Common myeloid progenitor, CD34-positive (primary cell): ENCODE measurements at regions not wholly inside any gene's neighbourhood (a gene's known extent, or its start where the extent isn't known, plus 50 kb on each side); places are given as distances from the start of the nearest gene placed in this dataset.
A peak's percentile ranks its signal among the peaks of the same experiment; 100 is the strongest.

Source experiments
- CTCF ChIA-PET: fragments of 350-600 bp; sonication (Branson Sonifier 250); formaldehyde crosslinking; loops from one replicate; lab custom pipeline; 2021; ENCODE audit warnings: antibody characterized with exemption; lab: Charles Lee
- POLR2A ChIA-PET: fragments of 350-600 bp; sonication (Branson Sonifier 250); formaldehyde crosslinking; loops from one replicate; lab custom pipeline; 2021; ENCODE audit warnings: antibody characterized with exemption; lab: Charles Lee
- DNase-seq, 3 donors: peaks; one replicate each; pipeline versions ENCODE4 v3.0.0 to v3.0.0-alpha.2; 2013
- H3K27ac ChIP-seq, 2 experiments: 1 replicate in 1 of 2; 2 replicates in 1 of 2; pipeline ENCODE4 v1.7.0; 2013; ENCODE audit warnings: inconsistent platforms in 2 of 2, low read length in 2 of 2, mild to moderate bottlenecking in 2 of 2, low read depth in 1 of 2, moderate library complexity in 1 of 2; ENCODE audit not compliant: severe bottlenecking in 2 of 2, insufficient read depth in 1 of 2, poor library complexity in 1 of 2
- H3K27me3 ChIP-seq, 5 experiments: replicated peaks in 2 of 5; 1 replicate in 3 of 5; 2 replicates in 2 of 5; pipeline versions ENCODE4 v1.6.1 to v1.7.0; 2013; ENCODE audit warnings: low read length in 4 of 5, mild to moderate bottlenecking in 2 of 5, moderate library complexity in 2 of 5, inconsistent platforms in 1 of 5; ENCODE audit not compliant: insufficient read depth in 5 of 5, control insufficient read depth in 4 of 5
- H3K36me3 ChIP-seq, 4 experiments: 1 replicate in 2 of 4; 2 replicates in 2 of 4; pipeline versions ENCODE4 v1.6.1 to v1.7.0; 2013; ENCODE audit warnings: low read length in 3 of 4, control low read depth in 1 of 4, mild to moderate bottlenecking in 1 of 4; ENCODE audit not compliant: control insufficient read depth in 4 of 4, insufficient read depth in 4 of 4
- H3K4me1 ChIP-seq, 4 experiments: 1 replicate in 3 of 4; 2 replicates in 1 of 4; pipeline versions ENCODE4 v1.6.1 to v1.7.1; 2013; ENCODE audit warnings: low read length in 3 of 4, mild to moderate bottlenecking in 3 of 4, control low read depth in 1 of 4, inconsistent platforms in 1 of 4, moderate library complexity in 1 of 4; ENCODE audit not compliant: control insufficient read depth in 4 of 4, insufficient read depth in 4 of 4; ENCODE audit errors: control extremely low read depth in 1 of 4
- H3K4me3 ChIP-seq, 7 experiments: 1 replicate in 4 of 7; 2 replicates in 3 of 7; pipeline versions ENCODE4 v1.5.1 to v1.7.0; 2013; ENCODE audit warnings: mild to moderate bottlenecking in 7 of 7, low read length in 6 of 7, moderate library complexity in 6 of 7, inconsistent platforms in 2 of 7, low read depth in 2 of 7, control low read depth in 1 of 7; ENCODE audit not compliant: insufficient read depth in 4 of 7, control insufficient read depth in 1 of 7; ENCODE audit errors: extremely low read depth in 1 of 7
- H3K9me3 ChIP-seq, 5 experiments: 1 replicate in 4 of 5; 2 replicates in 1 of 5; pipeline versions ENCODE4 v1.6.1 to v1.7.1; 2013; ENCODE audit warnings: low read length in 4 of 5, mild to moderate bottlenecking in 2 of 5, inconsistent platforms in 1 of 5, low read depth in 1 of 5, moderate library complexity in 1 of 5; ENCODE audit not compliant: control insufficient read depth in 4 of 5, insufficient read depth in 2 of 5; ENCODE audit errors: control extremely low read depth in 1 of 5
- WGBS: methylation state at CpG from one replicate; pipeline ENCODE4 v1.1.5; 2013; ENCODE audit not compliant: insufficient coverage; 5-methylcytosine and 5-hydroxymethylcytosine counted together

DNA sequence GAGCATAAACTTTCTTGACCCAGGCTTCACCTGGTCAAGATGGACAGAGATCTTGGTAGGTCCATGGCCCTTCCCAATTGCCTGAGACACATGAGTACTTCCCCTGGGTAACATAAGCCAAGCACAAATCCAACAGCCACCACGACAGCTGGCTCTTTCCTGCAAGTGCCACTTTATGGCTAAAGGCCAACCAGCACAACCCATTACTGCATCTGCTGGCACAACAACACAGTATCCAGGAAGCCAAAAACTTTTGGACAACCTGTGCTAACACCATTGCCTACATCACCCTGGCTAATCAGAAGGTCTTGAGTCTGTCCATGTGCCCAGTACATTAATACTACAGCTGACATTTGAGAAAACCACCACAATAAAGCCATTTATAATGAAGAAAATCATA is 548.0 kb upstream of the SEMA3D start:
- no peak overlapping the region for H3K27ac ChIP-seq
- no peak for DNase-seq
- H3K27me3 ChIP-seq = no peaks in the 10 kb centered on the region
- H3K4me3 ChIP-seq = no peak overlapping the region
- H3K36me3 ChIP-seq = no peaks in the 10 kb centered on the region
- WGBS = 43% methylated on average over 1 of the region's 1 CpG
- POLR2A ChIA-PET = no interaction called here
- H3K9me3 ChIP-seq = peaks cover 0 to 17% (median 5%) of the 10 kb centered on the region in 5 experiments
- CTCF ChIA-PET = interaction anchor here (0.9 to 1.5 kb wide), 3 partner anchors 15 to 96 kb away, joined by 3 to 8 read pairs (median 4); no protein-coding TSS in a partner anchor
- no peaks in the 10 kb centered on the region for H3K4me1 ChIP-seq

DNA sequence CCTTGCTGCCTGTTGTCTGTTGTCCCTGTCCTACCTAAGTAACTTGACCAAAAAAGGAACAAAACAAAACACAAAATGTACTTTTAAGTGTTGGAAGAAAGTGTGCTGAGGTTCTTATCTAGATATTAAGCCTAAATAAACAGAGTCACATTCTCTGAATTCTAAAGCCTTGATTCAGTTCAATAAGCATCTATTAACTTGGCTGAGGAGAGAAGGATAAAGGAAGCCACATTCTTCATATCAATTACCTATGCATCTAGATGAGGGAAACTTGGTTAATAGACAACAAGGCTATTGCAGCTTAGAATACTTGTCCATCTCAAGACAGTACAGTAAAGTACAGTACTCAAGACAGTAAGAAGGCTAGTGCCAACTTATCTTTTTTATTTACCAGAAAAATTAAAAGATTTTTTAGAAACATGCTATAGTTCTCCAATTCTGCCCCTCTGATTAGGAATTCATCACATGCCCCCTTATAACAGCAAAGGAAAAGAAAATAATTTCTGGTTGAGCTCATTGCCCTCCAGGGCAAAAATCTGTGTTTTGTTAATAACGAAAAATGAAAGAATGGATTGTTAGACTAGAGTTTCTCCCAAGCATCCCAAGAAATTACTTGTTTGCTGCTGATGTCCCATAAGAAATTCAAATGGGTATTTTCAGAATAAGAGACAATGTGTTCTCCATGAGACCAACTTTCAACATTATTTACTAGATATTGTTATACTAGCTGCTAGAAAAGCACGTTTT is 546.5 kb upstream of the SEMA3D start:
- CTCF ChIA-PET = no interaction called here
- Histone ChIP-seq H3K36me3 (no peaks in the 10 kb centered on the region), H3K9me3 (peaks cover 0 to 14% (median 5%) of the 10 kb centered on the region in 5 experiments), H3K27me3 (no peaks in the 10 kb centered on the region), H3K27ac (no peak overlapping the region), H3K4me3 (no peak overlapping the region), H3K4me1 (no peaks in the 10 kb centered on the region)
- DNase-seq = no peak
- WGBS = no CpG with 5 or more reads among the region's 2 CpGs
- POLR2A ChIA-PET = no interaction called here

DNA sequence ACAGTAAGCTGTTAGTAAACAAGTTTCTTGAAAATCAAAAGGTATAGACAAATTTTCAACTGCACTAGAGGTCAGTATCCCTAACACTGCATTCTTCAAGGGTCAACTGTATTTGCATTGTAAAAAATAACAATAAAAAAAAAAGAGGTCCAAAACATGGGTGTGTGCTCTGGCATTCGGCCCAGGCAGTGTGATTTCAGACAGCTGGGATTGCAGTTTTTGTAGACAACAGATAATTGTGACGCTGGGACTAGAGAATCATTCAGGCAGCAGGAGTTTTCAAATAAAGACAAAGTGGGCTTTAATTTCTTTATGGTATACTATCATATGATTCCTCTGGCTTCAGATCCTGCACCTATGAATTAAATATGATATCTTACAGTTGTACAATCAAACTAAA is 543.2 kb upstream of the SEMA3D start:
- Histone ChIP-seq H3K27me3 (no peaks in the 10 kb centered on the region), H3K4me3 (no peak overlapping the region), H3K9me3 (peaks cover 0 to 2% (median 0%) of the 10 kb centered on the region in 5 experiments), H3K36me3 (no peaks in the 10 kb centered on the region), H3K27ac (no peak overlapping the region), H3K4me1 (no peaks in the 10 kb centered on the region)
- WGBS = 90% methylated on average over 1 of the region's 2 CpGs
- no peak for DNase-seq
- ChIA-PET CTCF (no interaction called here), POLR2A (no interaction called here)

DNA sequence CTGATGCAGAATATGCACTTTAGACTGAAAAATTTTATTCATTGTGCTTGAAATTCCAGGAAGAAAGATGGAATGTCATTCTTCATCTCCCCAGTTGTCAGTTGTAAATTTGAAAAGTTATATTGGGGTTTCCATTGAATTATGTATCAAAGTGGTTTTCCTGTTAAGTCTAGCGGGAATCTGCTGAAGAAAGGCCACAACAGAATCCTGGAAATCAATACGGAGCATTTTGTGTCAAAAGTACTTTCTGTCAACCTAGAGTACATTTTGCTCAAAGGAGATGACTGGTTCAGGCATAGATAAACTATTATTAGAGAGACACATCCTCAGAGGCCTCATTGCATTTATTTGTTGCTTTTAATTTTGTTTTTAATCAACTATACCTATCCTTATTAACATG is 538.2 kb upstream of the SEMA3D start:
- no peaks in the 10 kb centered on the region for H3K9me3 ChIP-seq
- H3K4me3 ChIP-seq = no peak overlapping the region
- H3K4me1 ChIP-seq = peaks cover 0 to 2% (median 0%) of the 10 kb centered on the region in 4 experiments
- H3K27ac ChIP-seq = no peak overlapping the region
- 94% methylated on average over 2 of the region's 2 CpGs for WGBS
- DNase-seq = no peak
- H3K27me3 ChIP-seq = no peaks in the 10 kb centered on the region
- CTCF ChIA-PET = no interaction called here
- H3K36me3 ChIP-seq = no peaks in the 10 kb centered on the region
- POLR2A ChIA-PET = no interaction called here

DNA sequence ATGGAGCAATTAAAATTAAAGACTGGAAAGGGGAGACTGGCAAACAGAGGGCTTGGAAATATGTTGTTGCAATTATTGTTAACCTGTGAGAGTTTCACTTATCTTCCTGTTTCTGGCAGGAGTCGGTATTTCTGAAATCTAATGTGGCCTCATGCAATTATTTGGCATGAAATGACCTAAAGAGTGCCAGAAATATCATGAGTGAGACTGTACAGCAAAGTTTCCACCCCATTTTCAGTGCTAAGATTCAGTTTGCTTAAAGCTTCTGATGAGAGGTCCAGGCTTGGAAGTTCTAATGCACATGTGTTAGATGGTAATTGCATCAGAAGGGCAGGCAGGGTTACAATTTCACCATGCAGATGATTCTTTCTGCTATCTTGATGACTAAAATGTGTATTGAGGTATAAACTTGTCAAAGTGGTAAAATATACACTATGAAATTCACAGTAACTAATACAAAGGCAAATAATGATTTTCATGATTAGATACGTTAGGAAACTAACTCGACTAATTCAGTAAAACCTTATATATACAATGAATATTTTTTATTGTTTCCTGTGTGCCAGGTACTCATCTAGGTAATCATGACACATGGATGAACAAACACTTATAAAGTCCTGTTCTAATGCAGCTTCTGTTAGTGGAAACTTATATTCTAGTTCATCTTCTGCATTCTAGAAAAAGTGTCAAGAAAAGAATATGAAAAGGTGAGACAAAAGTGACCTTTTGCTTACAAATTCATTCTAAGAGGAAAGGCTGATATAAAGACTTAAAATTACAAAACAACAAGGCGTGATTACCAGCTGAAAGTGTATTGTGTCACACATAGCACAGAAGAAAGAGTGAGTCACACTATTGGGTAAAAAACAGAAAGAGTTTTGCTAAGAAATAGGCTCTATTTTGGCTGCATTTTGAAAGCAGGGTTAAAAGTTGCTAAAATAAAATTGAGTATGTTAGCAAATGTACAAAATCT is 533.4 kb upstream of the SEMA3D start:
- CTCF ChIA-PET = no interaction called here
- H3K9me3 ChIP-seq = no peaks in the 10 kb centered on the region
- peaks cover 0 to 4% (median 0%) of the 10 kb centered on the region in 4 experiments for H3K4me1 ChIP-seq
- POLR2A ChIA-PET = interaction anchor here (0.5 kb wide), 1 partner anchor 564 kb away, joined by 3 read pairs; no protein-coding TSS in a partner anchor
- no peak overlapping the region for H3K27ac ChIP-seq
- H3K27me3 ChIP-seq = no peaks in the 10 kb centered on the region
- WGBS = 100% methylated on average over 1 of the region's 4 CpGs
- no peaks in the 10 kb centered on the region for H3K36me3 ChIP-seq
- peak in 2 of 3 donors; percentile 9 to 34 for DNase-seq
- no peak overlapping the region for H3K4me3 ChIP-seq

DNA sequence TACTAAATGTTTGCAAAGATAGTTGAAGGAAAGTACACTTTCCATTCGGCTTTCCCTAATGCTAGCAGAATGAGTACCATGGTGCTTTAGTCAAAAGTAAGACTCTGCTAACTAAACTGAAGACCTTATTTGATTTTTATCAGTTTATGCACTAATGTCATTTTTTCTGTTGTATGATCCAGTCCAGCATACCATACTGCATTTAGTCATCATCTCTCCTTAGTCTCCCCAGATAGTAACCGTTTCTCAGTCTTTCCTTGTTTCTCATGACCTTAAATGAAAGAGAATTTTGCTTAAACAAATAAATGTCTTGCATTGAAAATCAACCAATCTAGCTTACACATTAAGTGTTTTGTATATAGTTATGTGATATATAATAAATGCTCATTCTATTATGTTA is 529.5 kb upstream of the SEMA3D start:
- H3K27ac ChIP-seq = no peak overlapping the region
- H3K4me3 ChIP-seq = no peak overlapping the region
- ChIA-PET POLR2A (no interaction called here), CTCF (no interaction called here)
- no peaks in the 10 kb centered on the region for H3K36me3 ChIP-seq
- no peaks in the 10 kb centered on the region for H3K9me3 ChIP-seq
- DNase-seq = no peak
- no peaks in the 10 kb centered on the region for H3K27me3 ChIP-seq
- peaks cover 0 to 4% (median 0%) of the 10 kb centered on the region in 4 experiments for H3K4me1 ChIP-seq
- no CpG with 5 or more reads among the region's 2 CpGs for WGBS

DNA sequence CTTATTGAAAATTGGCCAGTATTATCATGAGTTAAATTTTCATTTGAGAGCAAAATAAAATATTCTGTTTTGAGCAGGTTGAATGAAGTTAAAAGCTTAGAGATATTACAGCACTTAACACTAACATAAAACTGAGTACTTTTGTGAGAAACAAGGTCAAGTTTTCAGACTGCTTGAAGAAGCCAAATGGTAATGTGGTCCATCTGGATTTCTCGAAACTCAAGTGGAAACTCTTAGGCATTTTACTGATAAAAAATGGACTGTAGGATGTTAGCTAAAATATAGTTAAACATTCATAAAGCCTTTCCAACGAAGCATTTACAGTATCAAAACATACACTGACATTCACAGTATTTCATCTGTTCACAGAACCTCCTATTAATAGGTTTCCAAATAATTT is 528.1 kb upstream of the SEMA3D start:
- WGBS = no CpG with 5 or more reads among the region's 2 CpGs
- Histone ChIP-seq H3K9me3 (no peaks in the 10 kb centered on the region), H3K4me3 (no peak overlapping the region), H3K27me3 (no peaks in the 10 kb centered on the region), H3K36me3 (no peaks in the 10 kb centered on the region), H3K4me1 (peaks cover 0 to under 1% (median 0%) of the 10 kb centered on the region in 4 experiments), H3K27ac (no peak overlapping the region)
- no peak for DNase-seq
- ChIA-PET POLR2A (no interaction called here), CTCF (no interaction called here)
